Heart left ventricle (tissue), 16 donors: ENCODE measurements at regions not wholly inside any gene's neighbourhood (a gene's known extent, or its start where the extent isn't known, plus 50 kb on each side); places are given as distances from the start of the nearest gene placed in this dataset.

Experiments
- ATAC-seq, 4 donors: fragments of 200-7000 bp; cut with Tn5 transposase; one replicate each; pipeline ENCODE4 v1.9.1; 2020 to 2022; ENCODE audit warnings: moderate library complexity in 4 of 4, mild to moderate bottlenecking in 3 of 4, moderate number of reproducible peaks in 1 of 4
- DNase-seq, 5 donors: peaks; one replicate each; pipeline ENCODE4 v3.0.0-alpha.2; 2020
- H3K27ac ChIP-seq, 12 donors: fragments of 200-600 bp; sonication (generic) in 4 of 12; one replicate each; pipeline versions ENCODE4 v1.5.0 to v1.8.0; 2016 to 2022; ENCODE audit warnings: mild to moderate bottlenecking in 2 of 12
- H3K27me3 ChIP-seq, 9 donors: fragments of 200-600 bp; sonication (generic) in 2 of 9; one replicate each; pipeline versions ENCODE4 v1.5.1 to v1.8.0; 2016 to 2022; ENCODE audit warnings: mild to moderate bottlenecking in 3 of 9
- H3K36me3 ChIP-seq, 9 donors: fragments of 200-600 bp; sonication (generic) in 2 of 9; one replicate each; pipeline versions ENCODE4 v1.5.0 to v1.8.0; 2018 to 2022; ENCODE audit warnings: mild to moderate bottlenecking in 2 of 9
- H3K4me1 ChIP-seq, 12 donors: fragments of 200-600 bp; sonication (generic) in 4 of 12; one replicate each; pipeline versions ENCODE4 v1.5.0 to v1.8.0; 2016 to 2022; ENCODE audit warnings: mild to moderate bottlenecking in 3 of 12
- H3K4me3 ChIP-seq, 12 donors: fragments of 200-600 bp; sonication (generic) in 4 of 12; one replicate each; pipeline versions ENCODE4 v1.5.0 to v1.8.0; 2017 to 2022; ENCODE audit warnings: mild to moderate bottlenecking in 9 of 12, moderate library complexity in 4 of 12
- H3K9me3 ChIP-seq, 12 donors: fragments of 200-600 bp; sonication (generic) in 4 of 12; one replicate each; pipeline versions ENCODE4 v1.5.0 to v1.8.0; 2016 to 2022; ENCODE audit warnings: mild to moderate bottlenecking in 1 of 12
- POLR2A ChIP-seq, 2 donors: fragments of 450-650 bp; IDR thresholded peaks; one replicate each; pipeline ENCODE4 v1.6.1; 2017; ENCODE audit warnings: antibody characterized with exemption in 2 of 2, mild to moderate bottlenecking in 2 of 2, moderate library complexity in 2 of 2
- WGBS, 4 donors: extraction: QIAGEN DNeasy Blood & Tissue Kit in 2 of 4; methylation state at CpG; one replicate each; pipeline versions ENCODE4 v1.1.5 to v1.1.7; 2013 to 2018; 5-methylcytosine and 5-hydroxymethylcytosine counted together
- intact Hi-C, 10 donors: fragments of 100-400 bp; cut with DNase I; formaldehyde crosslinking; loops; one replicate each; pipeline versions ENCODE4 v1.11.1 to v1.14.2; 2022
- TF ChIP-seq, protein P1 (sequence below), 12 donors: fragments of 200-600 bp; sonication (generic) in 4 of 12; IDR thresholded peaks; one replicate each; pipeline versions ENCODE4 v1.5.0 to v1.8.0; 2018 to 2022; ENCODE audit warnings: antibody characterized with exemption in 12 of 12, mild to moderate bottlenecking in 5 of 12
- donor health status: ischemic (EF 13 %, LVEDD 7.1; RV severe dilation, severe dysfunction).
- donor health status: healthy with polysubstance abuse.
- donor health status: DM: no; HTN: yes; CAD: no.
- donor health status: DM: no; HTN: no; CAD: no.
- donor health status: ischemic (EF 25% LVEDD 6.9; RV normal size, moderate dysfunction).
- donor health status: ischemic (EF 25% LVEDD 5.7; RV mildly dilated, moderate dysfunction).
- donor health status: healthy.
- donor health status: DM: yes; HTN: yes; CAD: no.
- donor health status: ischemic (EF 35%, LVEDD 5.7; RV mildly dilated, moderate dysfunction).
- donor health status: nonischemic (EF 11% LVEDD 7.7; RV severe dilation, severe dysfunction).
- donor health status: DM: yes; HTN: yes; CAD: no.
- donor health status: PGD.
- donor health status: ischemic (EF 29% LVEDD 5.4; RV normal size, mild dysfunction).
- donor health status: nonischemic (EF 23%, LVEDD 6.1; RV moderate dilation, normal function).

- Histone ChIP-seq H3K9me3 (no peaks in the 10 kb centered on the region), H3K27me3 (no peaks in the 10 kb centered on the region), H3K4me3 (no peak overlapping the region), H3K36me3 (no peaks in the 10 kb centered on the region), H3K4me1 (no peaks in the 10 kb centered on the region), H3K27ac (no peak overlapping the region)
- intact Hi-C loops = no loop called here
- DNase-seq (no peak), ATAC-seq (no peak)
- TF ChIP-seq, protein P1, sequence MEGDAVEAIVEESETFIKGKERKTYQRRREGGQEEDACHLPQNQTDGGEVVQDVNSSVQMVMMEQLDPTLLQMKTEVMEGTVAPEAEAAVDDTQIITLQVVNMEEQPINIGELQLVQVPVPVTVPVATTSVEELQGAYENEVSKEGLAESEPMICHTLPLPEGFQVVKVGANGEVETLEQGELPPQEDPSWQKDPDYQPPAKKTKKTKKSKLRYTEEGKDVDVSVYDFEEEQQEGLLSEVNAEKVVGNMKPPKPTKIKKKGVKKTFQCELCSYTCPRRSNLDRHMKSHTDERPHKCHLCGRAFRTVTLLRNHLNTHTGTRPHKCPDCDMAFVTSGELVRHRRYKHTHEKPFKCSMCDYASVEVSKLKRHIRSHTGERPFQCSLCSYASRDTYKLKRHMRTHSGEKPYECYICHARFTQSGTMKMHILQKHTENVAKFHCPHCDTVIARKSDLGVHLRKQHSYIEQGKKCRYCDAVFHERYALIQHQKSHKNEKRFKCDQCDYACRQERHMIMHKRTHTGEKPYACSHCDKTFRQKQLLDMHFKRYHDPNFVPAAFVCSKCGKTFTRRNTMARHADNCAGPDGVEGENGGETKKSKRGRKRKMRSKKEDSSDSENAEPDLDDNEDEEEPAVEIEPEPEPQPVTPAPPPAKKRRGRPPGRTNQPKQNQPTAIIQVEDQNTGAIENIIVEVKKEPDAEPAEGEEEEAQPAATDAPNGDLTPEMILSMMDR (IDR thresholded peaks at IDR 0.05) = no peak
- no peak for TF ChIP-seq POLR2A (IDR thresholded peaks at IDR 0.05)
Measured at GRCh38 chr5:22911019-22911418, 57.9 kb upstream of the CDH12 start.

- Histone ChIP-seq H3K9me3 (no peaks in the 10 kb centered on the region), H3K4me1 (no peaks in the 10 kb centered on the region), H3K27me3 (no peaks in the 10 kb centered on the region), H3K4me3 (no peak overlapping the region), H3K36me3 (no peaks in the 10 kb centered on the region), H3K27ac (no peak overlapping the region)
- WGBS, 4 donors = 55 to 78% (median 68%) methylated on average over 1 of the region's 1 CpG
- TF ChIP-seq POLR2A (IDR thresholded peaks at IDR 0.05) = no peak
- TF ChIP-seq, protein P1 (IDR thresholded peaks at IDR 0.05) = no peak
- intact Hi-C loops = no loop called here
- DNase-seq = no peak
- ATAC-seq = no peak
Measured at GRCh38 chr5:22910523-22910922, 57.4 kb upstream of the CDH12 start.

GRCh38 chr5:22908586-22908985 lies 55.4 kb upstream of the CDH12 start:
- ATAC-seq (no peak), DNase-seq (no peak)
- Histone ChIP-seq H3K27ac (no peak overlapping the region), H3K9me3 (no peaks in the 10 kb centered on the region), H3K36me3 (no peaks in the 10 kb centered on the region), H3K27me3 (no peaks in the 10 kb centered on the region), H3K4me1 (no peaks in the 10 kb centered on the region), H3K4me3 (no peak overlapping the region)
- intact Hi-C loops = loop anchor here in 1 of 10 donors (5.0 kb wide), 1 partner anchor 211 kb away; no protein-coding TSS in a partner anchor
- TF ChIP-seq, protein P1 (IDR thresholded peaks at IDR 0.05) = no peak
- no peak for TF ChIP-seq POLR2A (IDR thresholded peaks at IDR 0.05)

- no peak for ATAC-seq
- Histone ChIP-seq H3K27me3 (no peaks in the 10 kb centered on the region), H3K4me3 (no peak overlapping the region), H3K4me1 (no peaks in the 10 kb centered on the region), H3K9me3 (no peaks in the 10 kb centered on the region), H3K27ac (no peak overlapping the region), H3K36me3 (no peaks in the 10 kb centered on the region)
- no peak for TF ChIP-seq POLR2A (IDR thresholded peaks at IDR 0.05)
- TF ChIP-seq, protein P1 (IDR thresholded peaks at IDR 0.05) = no peak
- intact Hi-C loops = loop anchor here in 1 of 10 donors (5.0 kb wide), 1 partner anchor 211 kb away; no protein-coding TSS in a partner anchor
- WGBS, 4 donors = 81 to 85% (median 83%) methylated on average over 1 of the region's 1 CpG
- no peak for DNase-seq
Measured at GRCh38 chr5:22908129-22908528, 55.0 kb upstream of the CDH12 start.
